Heart left ventricle (tissue), 16 donors: ENCODE measurements at regions not wholly inside any gene's neighbourhood (a gene's known extent, or its start where the extent isn't known, plus 50 kb on each side); places are given as distances from the start of the nearest gene placed in this dataset.
"Not testable (repeated sequence)": the region's sequence is repeated elsewhere in the genome, so short reads cannot be mapped to it uniquely, and the experiment has no call there.

Experiments
- ATAC-seq, 4 donors: fragments of 200-7000 bp; cut with Tn5 transposase; one replicate each; pipeline ENCODE4 v1.9.1; 2020 to 2022; ENCODE audit warnings: moderate library complexity in 4 of 4, mild to moderate bottlenecking in 3 of 4, moderate number of reproducible peaks in 1 of 4
- DNase-seq, 5 donors: peaks; one replicate each; pipeline ENCODE4 v3.0.0-alpha.2; 2020
- H3K27ac ChIP-seq, 12 donors: fragments of 200-600 bp; sonication (generic) in 4 of 12; one replicate each; pipeline versions ENCODE4 v1.5.0 to v1.8.0; 2016 to 2022; ENCODE audit warnings: mild to moderate bottlenecking in 2 of 12
- H3K27me3 ChIP-seq, 9 donors: fragments of 200-600 bp; sonication (generic) in 2 of 9; one replicate each; pipeline versions ENCODE4 v1.5.1 to v1.8.0; 2016 to 2022; ENCODE audit warnings: mild to moderate bottlenecking in 3 of 9
- H3K36me3 ChIP-seq, 9 donors: fragments of 200-600 bp; sonication (generic) in 2 of 9; one replicate each; pipeline versions ENCODE4 v1.5.0 to v1.8.0; 2018 to 2022; ENCODE audit warnings: mild to moderate bottlenecking in 2 of 9
- H3K4me1 ChIP-seq, 12 donors: fragments of 200-600 bp; sonication (generic) in 4 of 12; one replicate each; pipeline versions ENCODE4 v1.5.0 to v1.8.0; 2016 to 2022; ENCODE audit warnings: mild to moderate bottlenecking in 3 of 12
- H3K4me3 ChIP-seq, 12 donors: fragments of 200-600 bp; sonication (generic) in 4 of 12; one replicate each; pipeline versions ENCODE4 v1.5.0 to v1.8.0; 2017 to 2022; ENCODE audit warnings: mild to moderate bottlenecking in 9 of 12, moderate library complexity in 4 of 12
- H3K9me3 ChIP-seq, 12 donors: fragments of 200-600 bp; sonication (generic) in 4 of 12; one replicate each; pipeline versions ENCODE4 v1.5.0 to v1.8.0; 2016 to 2022; ENCODE audit warnings: mild to moderate bottlenecking in 1 of 12
- CTCF ChIP-seq, 12 donors: fragments of 200-600 bp; sonication (generic) in 4 of 12; IDR thresholded peaks; one replicate each; pipeline versions ENCODE4 v1.5.0 to v1.8.0; 2018 to 2022; ENCODE audit warnings: antibody characterized with exemption in 12 of 12, mild to moderate bottlenecking in 5 of 12
- POLR2A ChIP-seq, 2 donors: fragments of 450-650 bp; IDR thresholded peaks; one replicate each; pipeline ENCODE4 v1.6.1; 2017; ENCODE audit warnings: antibody characterized with exemption in 2 of 2, mild to moderate bottlenecking in 2 of 2, moderate library complexity in 2 of 2
- WGBS, 4 donors: extraction: QIAGEN DNeasy Blood & Tissue Kit in 2 of 4; methylation state at CpG; one replicate each; pipeline versions ENCODE4 v1.1.5 to v1.1.7; 2013 to 2018; 5-methylcytosine and 5-hydroxymethylcytosine counted together
- intact Hi-C, 10 donors: fragments of 100-400 bp; cut with DNase I; formaldehyde crosslinking; loops; one replicate each; pipeline versions ENCODE4 v1.11.1 to v1.14.2; 2022
- donor health status: ischemic (EF 13 %, LVEDD 7.1; RV severe dilation, severe dysfunction).
- donor health status: healthy with polysubstance abuse.
- donor health status: DM: no; HTN: yes; CAD: no.
- donor health status: DM: no; HTN: no; CAD: no.
- donor health status: ischemic (EF 25% LVEDD 6.9; RV normal size, moderate dysfunction).
- donor health status: ischemic (EF 25% LVEDD 5.7; RV mildly dilated, moderate dysfunction).
- donor health status: healthy.
- donor health status: DM: yes; HTN: yes; CAD: no.
- donor health status: ischemic (EF 35%, LVEDD 5.7; RV mildly dilated, moderate dysfunction).
- donor health status: nonischemic (EF 11% LVEDD 7.7; RV severe dilation, severe dysfunction).
- donor health status: DM: yes; HTN: yes; CAD: no.
- donor health status: PGD.
- donor health status: ischemic (EF 29% LVEDD 5.4; RV normal size, mild dysfunction).
- donor health status: nonischemic (EF 23%, LVEDD 6.1; RV moderate dilation, normal function).

GRCh38 chr4:131638781-131639180, 1510.3 kb upstream of the PCDH10 start:
- peaks cover 0 to 31% (median 0%) of the 10 kb centered on the region in 12 donors for H3K9me3 ChIP-seq
- no peak overlapping the region for H3K4me3 ChIP-seq
- WGBS, 4 donors: 67 to 76% (median 73%) methylated on average over 2 of the region's 2 CpGs
- no peak for TF ChIP-seq CTCF (IDR thresholded peaks at IDR 0.05)
- TF ChIP-seq POLR2A (IDR thresholded peaks at IDR 0.05): no peak
- intact Hi-C loops: no loop called here
- H3K27me3 ChIP-seq: no peaks in the 10 kb centered on the region
- H3K27ac ChIP-seq: no peak overlapping the region
- no peaks in the 10 kb centered on the region for H3K4me1 ChIP-seq
- ATAC-seq: no peak
- no peak for DNase-seq
- no peaks in the 10 kb centered on the region for H3K36me3 ChIP-seq

GRCh38 chr4:131644619-131645018, 1504.5 kb upstream of the PCDH10 start:
- ATAC-seq: no peak
- H3K4me3 ChIP-seq: no peak overlapping the region
- no peak for TF ChIP-seq POLR2A (IDR thresholded peaks at IDR 0.05)
- TF ChIP-seq CTCF (IDR thresholded peaks at IDR 0.05): no peak
- 11 to 31% (median 21%) methylated on average over 1 of the region's 1 CpG for WGBS, 4 donors
- H3K4me1 ChIP-seq: no peaks in the 10 kb centered on the region
- no peak for DNase-seq
- H3K27ac ChIP-seq: no peak overlapping the region
- intact Hi-C loops: no loop called here
- H3K27me3 ChIP-seq: no peaks in the 10 kb centered on the region
- H3K36me3 ChIP-seq: no peaks in the 10 kb centered on the region
- H3K9me3 ChIP-seq: peaks cover 0 to 16% (median 0%) of the 10 kb centered on the region in 12 donors

- ATAC-seq (no peak), DNase-seq (no peak)
- Histone ChIP-seq H3K4me1 (no peaks in the 10 kb centered on the region), H3K36me3 (no peaks in the 10 kb centered on the region), H3K27ac (no peak overlapping the region), H3K9me3 (no peaks in the 10 kb centered on the region), H3K4me3 (no peak overlapping the region), H3K27me3 (no peaks in the 10 kb centered on the region)
- TF ChIP-seq POLR2A (IDR thresholded peaks at IDR 0.05) (no peak), CTCF (IDR thresholded peaks at IDR 0.05) (no peak)
- intact Hi-C loops: no loop called here
- 85 to 88% (median 86%) methylated on average over 2 of the region's 2 CpGs for WGBS, 4 donors
Observed at GRCh38 chr4:131649227-131649626, 1499.9 kb upstream of the PCDH10 start.

- Histone ChIP-seq H3K9me3 (no peaks in the 10 kb centered on the region), H3K36me3 (no peaks in the 10 kb centered on the region), H3K4me3 (no peak overlapping the region), H3K27me3 (no peaks in the 10 kb centered on the region), H3K4me1 (no peaks in the 10 kb centered on the region), H3K27ac (no peak overlapping the region)
- ATAC-seq (no peak), DNase-seq (no peak)
- TF ChIP-seq POLR2A (IDR thresholded peaks at IDR 0.05): no peak
- no peak for TF ChIP-seq CTCF (IDR thresholded peaks at IDR 0.05)
- intact Hi-C loops: no loop called here
- 56 to 72% (median 62%) methylated on average over 2 of the region's 2 CpGs for WGBS, 4 donors
Observed at GRCh38 chr4:131650951-131651350, 1498.1 kb upstream of the PCDH10 start.

- WGBS, 4 donors: 64 to 79% (median 71%) methylated on average over 3 of the region's 3 CpGs
- DNase-seq, H3K27me3 ChIP-seq, H3K27ac ChIP-seq, intact Hi-C loops, ATAC-seq, H3K4me1 ChIP-seq, H3K36me3 ChIP-seq, H3K4me3 ChIP-seq: not testable (repeated sequence)
- H3K9me3 ChIP-seq: peaks cover 0 to 22% (median 7%) of the 10 kb centered on the region in 12 donors
Observed at GRCh38 chr4:131683314-131683713, 1465.8 kb upstream of the PCDH10 start.
